ENCODE measurements at regions not wholly inside any gene's neighbourhood (a gene's known extent, or its start where the extent isn't known, plus 50 kb on each side); places are given as distances from the start of the nearest gene placed in this dataset.
"Not testable (repeated sequence)": the region's sequence is repeated elsewhere in the genome, so short reads cannot be mapped to it uniquely, and the experiment has no call there.

DNA sequence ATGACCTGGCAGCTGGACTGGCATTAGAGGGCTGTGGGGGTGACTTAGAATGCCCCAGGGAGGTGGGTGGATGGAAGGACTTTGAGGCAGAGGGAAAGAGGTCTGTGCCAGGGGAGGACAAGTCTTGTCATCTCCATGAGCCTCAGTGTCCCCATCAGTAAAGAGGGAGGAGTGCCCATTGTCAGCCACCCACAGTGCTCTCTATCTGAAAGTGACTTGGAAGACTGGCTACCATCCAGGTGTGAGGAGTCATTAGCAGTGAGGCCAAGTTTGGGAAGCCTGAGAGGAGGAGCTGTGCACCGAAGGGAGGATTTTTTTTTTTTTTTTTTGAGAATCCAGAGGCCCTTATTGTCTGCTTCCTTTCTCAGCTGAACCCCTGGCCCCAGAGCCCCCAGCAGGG is 136.3 kb upstream of the AKAP13 start:
- WGBS, 2 donors, result 38 to 100% methylated on average over 1 of the region's 1 CpG
- not testable (repeated sequence) for H3K9ac ChIP-seq (ENCODE audit: insufficient read depth in 1 of 2, low read length in 2 of 2); H3K36me3 ChIP-seq (ENCODE audit: control insufficient read depth in 4 of 4, insufficient read depth in 4 of 4, low read length in 4 of 4); H3K27ac ChIP-seq (ENCODE audit: low read depth in 1 of 2, low read length in 1 of 2); ATAC-seq (ENCODE audit: insufficient read depth, low FRiP score); H3K27me3 ChIP-seq (ENCODE audit: control insufficient read depth in 3 of 3, insufficient read depth in 3 of 3, low read length in 2 of 3); H3K4me3 ChIP-seq; H3K9me3 ChIP-seq (ENCODE audit: control insufficient read depth in 4 of 4, insufficient read depth in 3 of 4, low read length in 3 of 4); DNase-seq; H3K4me1 ChIP-seq (ENCODE audit: control insufficient read depth in 5 of 5, insufficient read depth in 5 of 5, low read length in 5 of 5)

- 79 to 86% methylated on average over 8 of the region's 8 CpGs for WGBS, 2 donors
- not testable (repeated sequence) for H3K4me3 ChIP-seq; H3K27ac ChIP-seq (ENCODE audit: low read depth in 1 of 2, low read length in 1 of 2); ATAC-seq (ENCODE audit: insufficient read depth, low FRiP score); H3K36me3 ChIP-seq (ENCODE audit: control insufficient read depth in 4 of 4, insufficient read depth in 4 of 4, low read length in 4 of 4); H3K27me3 ChIP-seq (ENCODE audit: control insufficient read depth in 3 of 3, insufficient read depth in 3 of 3, low read length in 2 of 3); H3K4me1 ChIP-seq (ENCODE audit: control insufficient read depth in 5 of 5, insufficient read depth in 5 of 5, low read length in 5 of 5); H3K9me3 ChIP-seq (ENCODE audit: control insufficient read depth in 4 of 4, insufficient read depth in 3 of 4, low read length in 3 of 4); H3K9ac ChIP-seq (ENCODE audit: insufficient read depth in 1 of 2, low read length in 2 of 2)
- peak in 1 of 3 donors; percentile 7 for DNase-seq
These were observed 129.4 kb upstream of the AKAP13 start for GRCh38 chr15:85250938-85251542.

DNA sequence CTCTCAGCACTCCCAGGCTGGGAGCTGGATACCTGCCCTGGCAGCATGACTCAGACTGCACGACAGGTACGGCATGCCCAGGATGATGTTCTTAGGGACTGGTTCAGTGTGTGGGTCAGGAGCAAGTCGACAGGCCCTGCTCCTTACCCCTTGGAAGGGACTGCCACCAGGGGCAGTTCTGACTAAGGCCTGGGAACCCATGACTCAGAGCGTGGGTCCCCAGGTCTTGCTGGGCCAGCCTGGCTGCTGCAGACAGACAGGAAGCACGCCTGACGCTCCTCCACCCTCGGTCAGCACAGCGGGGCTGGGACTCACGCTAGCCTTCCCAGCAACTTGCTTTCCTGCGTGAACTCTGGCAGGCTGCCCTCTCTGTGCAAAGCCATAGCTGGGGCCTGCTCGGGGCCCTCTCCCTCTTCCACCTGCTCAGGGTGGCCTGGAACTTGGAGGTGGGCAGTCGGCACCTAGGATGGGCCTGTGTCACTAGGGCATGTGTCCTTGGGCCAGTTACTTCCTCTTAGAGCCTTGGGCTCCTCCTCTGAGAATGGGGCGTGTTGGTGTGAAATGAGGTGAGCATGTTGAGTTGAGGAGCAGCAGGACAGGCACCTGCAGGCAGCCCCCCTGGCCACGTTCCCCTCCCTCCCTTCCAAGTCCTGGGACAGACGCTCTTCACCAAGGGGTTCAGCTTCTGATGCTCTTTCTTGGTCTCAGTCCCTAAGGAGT is 127.0 kb upstream of the AKAP13 start:
- not testable (repeated sequence) for H3K4me3 ChIP-seq; H3K27me3 ChIP-seq (ENCODE audit: control insufficient read depth in 3 of 3, insufficient read depth in 3 of 3, low read length in 2 of 3); H3K9me3 ChIP-seq (ENCODE audit: control insufficient read depth in 4 of 4, insufficient read depth in 3 of 4, low read length in 3 of 4); ATAC-seq (ENCODE audit: insufficient read depth, low FRiP score); H3K27ac ChIP-seq (ENCODE audit: low read depth in 1 of 2, low read length in 1 of 2); DNase-seq; H3K9ac ChIP-seq (ENCODE audit: insufficient read depth in 1 of 2, low read length in 2 of 2); H3K36me3 ChIP-seq (ENCODE audit: control insufficient read depth in 4 of 4, insufficient read depth in 4 of 4, low read length in 4 of 4); H3K4me1 ChIP-seq (ENCODE audit: control insufficient read depth in 5 of 5, insufficient read depth in 5 of 5, low read length in 5 of 5)
- WGBS, 2 donors, result 65% methylated on average over 13 to 15 of the region's 15 CpGs

DNA sequence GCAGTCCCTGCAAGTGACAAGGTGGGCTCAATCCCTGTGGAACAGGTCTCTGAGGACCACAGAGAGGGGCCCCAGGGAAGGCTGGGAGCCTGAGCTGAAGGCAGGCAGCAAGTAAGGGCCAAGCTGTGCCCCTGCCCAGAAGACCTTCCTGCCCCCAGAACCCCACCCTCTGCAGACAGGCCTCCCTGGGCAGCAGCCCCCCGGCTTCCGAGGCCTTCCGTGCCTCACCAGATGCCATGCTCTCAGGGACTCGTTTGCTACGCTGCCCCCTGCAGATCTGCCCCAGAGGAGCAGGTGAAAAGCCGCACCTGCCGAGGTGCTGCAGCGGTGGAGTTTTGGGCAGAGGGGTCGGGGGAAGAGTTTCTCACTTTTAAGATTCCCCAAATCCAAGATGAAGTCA is 125.4 kb upstream of the AKAP13 start:
- WGBS, 2 donors, result 93 to 94% methylated on average over 7 to 9 of the region's 9 CpGs
- DNase-seq; H3K27me3 ChIP-seq (ENCODE audit: control insufficient read depth in 3 of 3, insufficient read depth in 3 of 3, low read length in 2 of 3): not testable (repeated sequence)

GRCh38 chr15:85255502-85255901 is 124.9 kb upstream of the AKAP13 start:
- not testable (repeated sequence) for DNase-seq; H3K27ac ChIP-seq (ENCODE audit: low read depth in 1 of 2, low read length in 1 of 2); H3K4me3 ChIP-seq; H3K27me3 ChIP-seq (ENCODE audit: control insufficient read depth in 3 of 3, insufficient read depth in 3 of 3, low read length in 2 of 3); H3K4me1 ChIP-seq (ENCODE audit: control insufficient read depth in 5 of 5, insufficient read depth in 5 of 5, low read length in 5 of 5); H3K9me3 ChIP-seq (ENCODE audit: control insufficient read depth in 4 of 4, insufficient read depth in 3 of 4, low read length in 3 of 4); ATAC-seq (ENCODE audit: insufficient read depth, low FRiP score); H3K36me3 ChIP-seq (ENCODE audit: control insufficient read depth in 4 of 4, insufficient read depth in 4 of 4, low read length in 4 of 4); H3K9ac ChIP-seq (ENCODE audit: insufficient read depth in 1 of 2, low read length in 2 of 2)
- WGBS, 2 donors, result 90% methylated on average over 24 of the region's 24 CpGs

More for the DNA sequence above, 125.4 kb upstream of the AKAP13 start:
- ATAC-seq (ENCODE audit: insufficient read depth, low FRiP score); H3K4me1 ChIP-seq (ENCODE audit: control insufficient read depth in 5 of 5, insufficient read depth in 5 of 5, low read length in 5 of 5); H3K9me3 ChIP-seq (ENCODE audit: control insufficient read depth in 4 of 4, insufficient read depth in 3 of 4, low read length in 3 of 4); H3K4me3 ChIP-seq; H3K9ac ChIP-seq (ENCODE audit: insufficient read depth in 1 of 2, low read length in 2 of 2); H3K27ac ChIP-seq (ENCODE audit: low read depth in 1 of 2, low read length in 1 of 2); H3K36me3 ChIP-seq (ENCODE audit: control insufficient read depth in 4 of 4, insufficient read depth in 4 of 4, low read length in 4 of 4): not testable (repeated sequence)

DNA sequence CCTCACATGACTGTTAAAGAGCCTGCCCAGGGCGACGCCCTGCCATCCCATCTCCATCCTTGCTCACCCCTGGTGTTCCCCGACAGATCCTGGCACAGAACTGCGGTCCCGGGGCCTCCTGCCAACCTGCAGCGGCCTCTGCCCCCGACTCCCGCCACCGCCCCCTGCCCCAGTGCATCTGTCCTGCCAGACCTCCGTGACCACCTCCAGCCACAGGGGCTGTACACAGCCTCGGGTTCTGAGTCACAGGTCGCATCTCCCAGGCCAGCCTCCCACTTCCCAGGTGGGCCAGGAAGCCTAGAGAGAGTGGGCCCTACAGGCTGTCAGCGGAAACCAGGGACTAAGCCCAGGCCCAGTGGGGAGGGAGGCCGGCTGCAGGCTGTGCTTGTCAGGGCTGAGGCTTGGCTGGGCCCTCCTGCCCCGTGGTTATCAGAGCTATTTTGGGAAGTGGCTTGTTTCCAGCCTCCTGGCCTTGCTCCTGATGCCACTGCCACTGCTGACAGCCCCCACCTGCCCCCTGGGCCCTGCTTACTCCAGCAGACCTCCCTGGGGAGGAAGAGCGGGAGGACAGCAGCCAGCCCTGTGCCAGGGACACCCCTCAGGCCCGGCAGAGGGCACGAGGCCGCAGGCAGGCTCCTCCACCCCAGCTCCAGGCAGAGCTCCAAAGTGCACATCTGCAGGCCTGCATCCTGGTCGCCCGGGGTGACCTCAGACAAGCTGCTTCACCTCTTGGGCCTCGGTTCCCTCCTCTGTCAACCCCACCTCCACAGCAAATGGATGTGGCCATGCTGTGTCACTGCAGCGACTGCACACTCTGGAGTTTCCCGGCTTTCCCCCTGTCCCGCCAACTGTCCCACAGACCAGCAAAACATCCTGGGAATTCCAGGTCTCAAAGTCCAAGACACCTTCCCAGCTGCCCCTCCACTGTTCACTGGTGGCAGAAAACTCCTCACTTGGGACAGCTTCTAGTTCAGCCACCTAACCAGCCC is 124.1 kb upstream of the AKAP13 start:
- H3K9me3 ChIP-seq (ENCODE audit: control insufficient read depth in 4 of 4, insufficient read depth in 3 of 4, low read length in 3 of 4); H3K9ac ChIP-seq (ENCODE audit: insufficient read depth in 1 of 2, low read length in 2 of 2); H3K4me1 ChIP-seq (ENCODE audit: control insufficient read depth in 5 of 5, insufficient read depth in 5 of 5, low read length in 5 of 5); ATAC-seq (ENCODE audit: insufficient read depth, low FRiP score); H3K27me3 ChIP-seq (ENCODE audit: control insufficient read depth in 3 of 3, insufficient read depth in 3 of 3, low read length in 2 of 3); H3K36me3 ChIP-seq (ENCODE audit: control insufficient read depth in 4 of 4, insufficient read depth in 4 of 4, low read length in 4 of 4); H3K4me3 ChIP-seq: not testable (repeated sequence)
- 66 to 71% methylated on average over 22 to 25 of the region's 25 CpGs for WGBS, 2 donors
- DNase-seq, result peak in 2 of 3 donors; percentile 18 to 27
- peak overlapping the region in 1 of 2 donors; percentile 62 for H3K27ac ChIP-seq (ENCODE audit: low read depth in 1 of 2, low read length in 1 of 2)

DNA sequence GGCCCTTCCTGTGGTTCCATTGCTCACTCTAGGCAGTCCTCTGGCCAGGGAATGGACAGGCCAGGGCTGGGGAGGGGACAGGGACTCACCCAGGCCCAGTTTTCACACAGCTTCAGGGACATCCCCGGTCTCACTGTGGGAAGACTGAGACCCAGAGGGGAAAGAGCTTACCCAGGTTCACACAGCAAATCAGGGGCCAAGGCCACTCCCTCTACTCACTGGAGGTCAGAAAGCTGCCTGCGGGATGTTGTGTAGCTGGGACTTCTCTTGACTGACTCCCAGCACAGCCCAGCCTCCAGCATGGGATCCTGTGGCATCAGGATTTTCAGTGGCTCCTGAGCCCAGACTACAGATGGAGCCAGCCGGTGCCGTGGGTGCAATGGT is 122.3 kb upstream of the AKAP13 start:
- H3K9me3 ChIP-seq (ENCODE audit: control insufficient read depth in 4 of 4, insufficient read depth in 3 of 4, low read length in 3 of 4); H3K36me3 ChIP-seq (ENCODE audit: control insufficient read depth in 4 of 4, insufficient read depth in 4 of 4, low read length in 4 of 4); H3K4me1 ChIP-seq (ENCODE audit: control insufficient read depth in 5 of 5, insufficient read depth in 5 of 5, low read length in 5 of 5); H3K27me3 ChIP-seq (ENCODE audit: control insufficient read depth in 3 of 3, insufficient read depth in 3 of 3, low read length in 2 of 3); H3K4me3 ChIP-seq; H3K27ac ChIP-seq (ENCODE audit: low read depth in 1 of 2, low read length in 1 of 2); H3K9ac ChIP-seq (ENCODE audit: insufficient read depth in 1 of 2, low read length in 2 of 2); ATAC-seq (ENCODE audit: insufficient read depth, low FRiP score): not testable (repeated sequence)
- peak in 1 of 3 donors; percentile 7 for DNase-seq
- 91 to 94% methylated on average over 2 to 4 of the region's 4 CpGs for whole genome bisulfite sequencing, 2 donors
